ENCODE measurements at regions not wholly inside any gene's neighbourhood (a gene's known extent, or its start where the extent isn't known, plus 50 kb on each side); places are given as distances from the start of the nearest gene placed in this dataset.

DNA sequence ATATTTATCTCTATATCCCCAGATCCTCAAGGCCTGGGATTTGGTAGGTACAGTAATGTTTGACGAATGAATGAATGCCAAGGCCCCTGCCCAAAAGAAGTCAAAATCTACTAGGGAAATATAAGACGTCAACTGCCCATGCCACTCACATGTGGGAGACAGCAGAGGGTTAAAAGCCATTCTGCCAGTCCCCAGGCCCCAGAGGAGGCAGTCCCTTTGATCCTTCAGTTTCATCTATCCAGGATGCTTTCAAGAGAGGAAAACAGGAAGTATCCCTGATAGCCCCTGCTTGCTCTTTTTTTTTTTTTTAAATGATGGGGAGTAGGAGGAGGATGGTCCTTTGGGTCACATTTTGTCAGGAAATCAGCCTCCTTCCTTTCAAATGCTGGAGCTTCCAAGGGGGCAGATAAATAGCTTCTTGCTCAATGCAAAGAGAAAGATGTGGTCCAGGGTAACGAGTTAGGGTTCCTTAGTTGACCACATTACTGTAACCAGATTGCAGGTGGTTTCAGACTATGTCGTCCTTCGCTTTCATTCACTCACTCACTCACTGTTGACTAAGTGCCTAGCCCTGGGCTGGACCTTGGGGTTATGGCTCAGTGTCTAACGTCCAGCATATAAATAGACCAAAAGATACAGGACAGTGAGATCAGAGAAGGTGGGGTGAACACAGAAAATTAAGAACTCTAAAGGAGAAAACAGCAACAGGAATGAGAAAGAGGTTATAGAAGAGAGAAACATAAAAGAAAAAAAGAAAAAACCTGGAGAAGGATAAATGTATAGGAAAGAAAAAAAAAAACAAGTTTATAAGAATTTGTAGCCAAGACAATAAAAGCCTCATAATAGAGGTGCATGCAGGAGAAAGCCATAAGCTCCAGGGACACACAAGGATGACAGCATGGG lies 64.6 kb upstream of the PIM1 start:
- no peak for DNase-seq (ENCODE audit: low read depth)

DNA sequence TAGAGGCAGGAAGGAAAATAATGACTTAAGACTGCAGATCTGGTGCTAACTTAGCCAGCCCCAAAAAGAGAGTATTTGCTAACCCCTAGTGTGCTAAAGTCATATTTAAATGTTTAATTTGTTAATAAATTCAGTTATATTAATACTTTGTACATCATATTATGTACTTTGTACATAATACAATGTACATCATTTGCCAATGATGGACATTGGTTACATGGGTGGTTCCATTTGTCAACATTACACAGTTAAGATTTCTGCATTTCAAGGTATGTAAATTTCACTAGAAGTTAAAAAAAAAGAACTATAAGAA lies 63.9 kb upstream of the PIM1 start:
- no peak for DNase-seq (ENCODE audit: low read depth)

DNA sequence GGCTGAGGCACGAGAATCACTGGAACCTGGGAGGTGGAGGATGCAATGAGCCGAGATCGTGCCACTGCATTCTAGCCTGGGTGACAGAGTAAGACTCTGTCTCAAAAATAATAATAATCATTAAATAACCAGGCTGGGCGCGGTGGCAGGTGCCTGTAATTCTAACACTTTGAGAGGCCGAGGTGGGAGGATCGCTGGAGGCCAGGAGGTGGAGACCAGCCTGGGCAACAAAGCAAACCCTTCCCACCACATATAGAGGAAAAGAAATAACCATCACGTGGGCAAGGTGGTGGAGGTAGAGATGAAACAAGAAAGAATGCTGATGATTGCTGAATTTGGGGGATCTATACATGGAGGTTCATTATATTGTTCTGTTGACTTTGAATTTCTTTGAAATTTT lies 63.4 kb upstream of the PIM1 start:
- DNase-seq (ENCODE audit: low read depth) = no peak

DNA sequence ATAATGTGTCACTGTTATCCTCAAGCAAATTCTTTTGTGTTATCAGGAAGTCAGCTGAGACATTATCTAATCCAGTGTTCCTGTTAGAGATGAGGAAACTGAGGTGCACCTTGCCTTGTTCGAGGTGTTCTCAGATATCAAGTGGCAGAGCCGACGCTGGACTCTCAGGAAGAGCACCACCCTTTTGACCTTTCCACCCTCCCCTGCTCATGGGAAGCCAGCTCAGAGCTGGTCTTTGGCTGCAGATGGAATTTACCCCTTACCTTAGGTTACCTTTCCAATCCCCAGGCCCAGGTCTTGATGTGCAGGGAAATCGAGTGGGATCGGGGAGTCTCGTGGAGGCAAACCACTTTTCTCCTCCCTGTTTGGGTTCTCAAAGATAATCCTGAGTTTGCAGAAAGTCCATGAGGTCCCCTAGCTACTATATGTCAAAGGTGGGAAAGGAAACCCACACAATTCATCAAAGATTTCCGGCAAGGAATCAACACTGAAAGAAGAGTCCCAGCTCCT lies 62.9 kb upstream of the PIM1 start:
- DNase-seq (ENCODE audit: low read depth) = no peak

DNA sequence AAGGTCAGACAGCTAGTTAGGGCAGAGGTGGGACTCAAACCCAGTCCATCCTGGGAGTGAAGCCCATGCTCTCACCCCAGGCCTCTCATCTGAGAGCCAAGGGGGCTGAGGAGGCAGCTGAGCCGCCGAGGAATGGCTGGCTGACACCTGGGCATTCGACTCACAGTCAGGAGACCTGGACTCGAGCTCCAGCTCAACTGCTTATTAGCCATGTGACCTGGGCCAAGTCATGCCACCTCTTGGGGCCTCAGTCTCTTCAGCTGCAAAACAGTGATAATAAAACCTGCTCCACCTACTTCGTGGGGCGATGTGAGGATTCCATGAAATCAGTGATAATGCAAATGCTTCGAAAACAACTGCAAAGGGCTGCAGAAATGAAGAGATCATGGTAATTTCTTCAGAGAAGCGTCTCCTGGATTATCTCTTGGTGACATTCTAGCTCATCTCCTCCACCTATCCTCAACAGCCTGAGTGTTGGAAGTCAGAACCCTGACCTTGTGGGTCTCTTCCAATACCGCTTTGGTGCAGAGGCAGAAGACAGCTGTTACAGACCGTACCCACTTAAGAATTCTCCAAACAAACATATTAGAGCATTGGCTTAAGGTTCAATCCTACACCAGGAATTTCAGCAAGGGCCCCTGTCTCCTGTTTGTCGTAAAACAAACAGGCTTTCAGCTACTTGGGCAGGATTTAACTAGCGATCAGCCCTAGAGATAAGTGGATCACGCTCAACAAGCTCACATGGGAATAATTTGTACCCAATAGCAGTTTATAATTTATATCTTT lies 60.0 kb upstream of the PIM1 start:
- DNase-seq (ENCODE audit: low read depth) = no peak

DNA sequence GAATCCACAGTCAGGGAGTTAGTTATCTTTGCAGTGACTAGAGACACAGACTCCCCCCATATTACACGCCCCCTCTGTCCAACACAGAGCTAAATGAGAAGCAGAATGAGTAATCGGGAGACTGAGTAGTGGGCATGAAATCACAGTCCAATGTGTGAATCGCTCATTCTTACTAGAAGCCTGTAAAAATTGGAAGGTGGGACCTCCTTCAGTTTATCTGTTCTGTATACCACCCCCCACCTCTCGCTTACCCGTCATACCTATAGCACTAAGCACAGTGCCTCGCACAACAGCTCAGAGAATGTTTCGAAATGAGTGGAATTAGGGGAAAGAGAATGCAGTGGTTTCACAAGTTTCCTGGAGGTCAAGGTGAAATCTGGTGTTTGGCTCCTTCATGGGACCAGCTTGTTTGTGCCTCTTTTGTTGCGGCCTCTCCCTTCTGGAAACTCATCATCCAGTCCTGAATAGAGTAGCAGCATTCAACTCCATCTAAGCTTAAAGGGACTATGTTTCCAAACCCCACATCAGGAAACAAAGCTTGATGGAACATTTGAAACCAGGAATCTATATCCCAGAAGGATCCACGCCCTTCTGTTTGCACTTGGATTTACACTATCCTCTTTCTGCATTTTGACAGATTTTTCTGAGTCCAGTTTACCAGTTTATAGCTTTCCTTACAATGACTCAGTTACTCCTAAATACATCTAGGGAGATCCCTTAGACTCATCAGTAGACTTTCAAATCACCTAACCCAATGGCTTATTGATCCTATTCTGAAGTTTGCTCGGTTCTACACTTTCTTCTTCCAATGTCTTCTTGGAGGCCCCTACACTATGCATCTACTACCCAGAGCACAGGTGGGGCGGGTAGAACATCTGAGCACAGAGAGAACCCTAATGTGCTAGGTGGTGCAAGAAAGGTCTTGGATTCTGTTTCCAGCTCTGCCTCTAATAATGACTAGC lies 59.2 kb upstream of the PIM1 start:
- no peak for DNase-seq (ENCODE audit: low read depth)

DNA sequence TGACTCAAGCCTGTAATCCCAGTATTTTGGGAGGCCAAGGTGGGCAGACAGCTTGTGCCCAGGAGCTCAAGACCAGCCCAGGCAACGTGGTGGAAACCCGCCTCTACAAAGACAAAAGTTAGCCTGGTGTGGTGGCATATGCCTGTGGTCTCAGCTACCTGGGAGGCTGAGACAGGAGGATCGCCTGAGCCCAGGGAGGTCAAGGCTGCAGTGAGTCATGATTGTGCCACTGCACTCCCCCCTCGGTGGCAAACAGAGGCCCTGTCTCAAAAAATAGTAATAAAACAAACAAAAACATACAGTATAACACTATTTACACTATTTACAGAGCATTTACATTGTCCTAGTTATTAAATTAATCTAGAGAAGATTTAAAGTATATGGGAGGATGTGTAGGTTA lies 56.0 kb upstream of the PIM1 start:
- DNase-seq (ENCODE audit: low read depth) = no peak

DNA sequence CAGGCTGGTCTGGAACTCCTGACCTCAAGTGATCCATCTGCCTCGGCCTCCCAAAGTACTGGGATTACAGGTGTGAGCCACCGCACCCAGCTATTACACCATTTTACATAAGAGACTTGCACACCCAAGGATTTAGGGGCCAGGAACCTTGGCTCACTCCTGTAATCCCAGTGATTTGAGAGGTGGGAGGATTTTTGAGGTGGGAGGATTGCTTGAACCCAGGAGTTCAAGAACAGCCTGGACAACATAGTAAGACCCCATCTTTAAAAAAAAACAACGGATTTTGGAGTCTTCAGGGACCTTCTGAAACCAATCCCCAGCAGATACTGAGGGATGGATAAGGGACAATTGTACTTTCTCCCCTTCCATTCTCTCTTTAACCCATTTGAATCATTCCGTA lies 55.3 kb upstream of the PIM1 start:
- DNase-seq (ENCODE audit: low read depth) = no peak

DNA sequence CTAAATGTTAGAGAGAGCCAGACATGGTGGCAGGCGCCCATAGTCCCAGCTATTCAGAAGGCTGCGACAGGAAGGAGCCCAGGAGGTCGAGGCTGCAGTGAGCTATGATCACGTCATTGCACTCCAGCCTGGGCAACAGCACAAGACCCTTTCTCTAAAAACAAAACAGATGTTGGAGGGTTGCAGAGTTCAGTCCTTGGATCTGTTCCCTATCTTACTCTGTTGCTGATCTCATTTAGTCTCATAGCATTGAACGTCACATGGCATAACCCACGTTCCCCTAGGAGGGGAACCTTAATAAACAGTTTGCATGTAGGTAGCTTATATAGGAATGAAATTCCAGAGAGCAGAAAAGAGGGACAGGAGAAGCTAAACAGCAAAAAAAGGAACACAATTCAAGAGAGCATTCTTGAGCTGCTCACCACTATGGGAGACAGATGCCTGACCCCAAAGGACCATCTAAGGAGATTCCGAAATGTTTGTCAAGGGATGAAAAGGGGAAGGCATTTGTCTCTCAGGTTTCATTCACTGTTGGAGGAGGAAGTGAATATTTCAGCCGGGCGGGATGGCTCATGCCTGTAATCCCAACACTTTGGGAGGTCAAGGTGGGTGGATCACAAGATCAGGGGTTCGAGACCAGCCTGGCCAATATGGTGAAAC lies 54.6 kb upstream of the PIM1 start:
- no peak for DNase-seq (ENCODE audit: low read depth)

DNA sequence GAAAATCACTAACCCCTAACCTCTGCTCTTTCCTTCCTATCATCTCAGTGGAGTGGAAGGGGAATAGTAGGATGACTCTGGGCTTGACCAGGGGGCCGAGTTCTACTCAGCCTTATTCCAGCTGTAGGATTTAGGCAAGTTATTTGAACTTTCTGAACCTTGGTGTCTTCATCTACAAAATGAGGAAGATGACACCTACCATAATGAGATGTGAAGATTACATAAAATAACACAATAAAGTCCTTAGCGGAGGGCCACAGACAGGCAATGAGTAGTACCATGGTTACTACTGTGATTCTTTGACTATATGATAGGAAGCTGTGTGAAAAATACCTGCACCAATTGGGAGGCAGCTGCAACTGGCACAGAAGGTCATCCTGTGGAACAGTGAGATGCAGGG lies 53.6 kb upstream of the PIM1 start:
- no peak for DNase-seq (ENCODE audit: low read depth)

DNA sequence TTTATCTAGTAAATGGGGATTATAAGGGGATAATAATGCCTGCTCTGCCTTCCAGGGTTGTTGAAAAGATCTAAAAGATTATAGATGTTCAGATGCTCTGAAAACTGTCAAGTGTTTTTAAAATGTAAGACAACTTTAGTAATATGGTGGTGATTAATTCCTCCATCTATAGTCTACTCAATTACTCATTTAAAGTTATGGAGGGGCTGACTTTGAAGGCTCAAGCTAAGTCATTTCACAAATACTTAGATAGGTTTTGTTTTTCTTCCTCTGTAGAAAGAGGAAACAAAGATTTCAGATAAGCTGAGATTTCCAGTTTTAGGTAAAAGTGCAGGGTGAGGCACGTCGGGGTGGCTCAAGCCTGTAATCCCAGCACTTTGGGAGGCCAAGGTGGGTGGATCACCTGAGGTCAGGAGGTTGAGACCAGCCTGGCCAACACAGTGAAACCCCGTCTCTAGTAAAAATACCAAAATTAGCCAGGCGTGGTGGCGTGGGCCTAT lies 50.5 kb upstream of the PIM1 start:
- no peak for DNase-seq (ENCODE audit: low read depth)
